Cardiac muscle cell (in vitro differentiated cells and primary cell): ENCODE measurements at regions not wholly inside any gene's neighbourhood (a gene's known extent, or its start where the extent isn't known, plus 50 kb on each side); places are given as distances from the start of the nearest gene placed in this dataset.

Source experiments
- DNase-seq, 2 donors: peaks; one replicate each; pipeline versions ENCODE4 v3.0.0 to v3.0.0-alpha.2; 2010 to 2017; ENCODE audit warnings: low read depth in 1 of 2, low spot score in 1 of 2
- H3K27ac ChIP-seq: fragments of 200-600 bp; sonication (generic); 2 replicates; pipeline ENCODE4 v1.5.1; 2016
- H3K27me3 ChIP-seq: fragments of 200-600 bp; sonication (generic); 2 replicates; pipeline ENCODE4 v1.6.0; 2016; ENCODE audit warnings: control low read depth
- H3K36me3 ChIP-seq: fragments of 200-600 bp; sonication (generic); 2 replicates; pipeline ENCODE4 v1.5.1; 2016; ENCODE audit warnings: control low read depth
- H3K4me1 ChIP-seq: fragments of 200-600 bp; sonication (generic); 2 replicates; pipeline ENCODE4 v1.8.1; 2017; ENCODE audit warnings: low read depth, mild to moderate bottlenecking, mixed run types
- H3K4me3 ChIP-seq: fragments of 200-600 bp; sonication (generic); 2 replicates; pipeline ENCODE4 v1.5.1; 2016; ENCODE audit warnings: mild to moderate bottlenecking
- H3K9me3 ChIP-seq: fragments of 200-600 bp; sonication (generic); 2 replicates; pipeline ENCODE4 v1.5.1; 2017; ENCODE audit warnings: low read depth, mild to moderate bottlenecking, control low read depth
- TF ChIP-seq, protein P1 (sequence below): IDR thresholded peaks from 2 replicates; pipeline ENCODE4 v1.5.1; 2012; ENCODE audit warnings: low read depth, mild to moderate bottlenecking, low read length

DNA sequence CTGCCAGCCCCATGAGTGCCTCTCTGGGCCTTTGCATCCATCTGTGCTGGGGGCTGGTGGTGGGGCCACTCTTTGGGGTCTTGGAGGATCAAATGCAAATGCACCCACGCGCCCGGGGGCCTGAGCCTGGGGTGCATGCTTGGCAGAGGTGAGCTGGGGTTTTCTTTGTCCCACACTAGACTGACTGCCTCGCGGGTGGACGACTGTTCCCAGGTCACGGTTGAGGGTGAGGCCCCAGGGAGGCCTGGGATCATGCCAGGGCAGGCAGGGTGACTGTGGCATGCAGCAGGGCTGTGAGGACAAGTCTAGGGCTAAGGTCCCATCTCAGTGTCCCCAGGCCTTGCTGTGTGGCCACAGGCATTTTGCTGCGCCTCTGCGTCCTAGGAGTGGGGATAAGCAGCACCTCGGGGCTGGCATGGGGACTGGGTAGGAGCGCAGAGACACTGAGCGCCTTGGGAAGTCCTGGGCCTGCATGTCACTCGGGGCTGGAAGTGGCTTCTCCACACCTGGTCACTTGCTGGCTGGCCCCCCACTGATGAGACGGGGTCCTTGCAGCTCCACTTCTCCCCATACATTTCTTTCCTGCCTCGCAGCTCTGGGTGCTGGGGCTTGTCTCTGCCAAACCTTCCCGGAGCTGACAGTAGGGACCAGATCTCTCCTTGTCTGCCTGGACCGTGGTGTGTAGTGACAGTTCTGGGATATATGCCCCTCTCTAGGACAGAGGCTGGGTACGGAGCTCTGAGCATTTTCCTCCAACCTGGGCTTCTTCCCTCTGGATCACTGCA lies 133.1 kb downstream of the CTTN start:
- peaks cover 4% of the 10 kb centered on the region for H3K4me1 ChIP-seq
- H3K4me3 ChIP-seq = no peak overlapping the region
- no peaks in the 10 kb centered on the region for H3K27me3 ChIP-seq
- TF ChIP-seq, protein P1, sequence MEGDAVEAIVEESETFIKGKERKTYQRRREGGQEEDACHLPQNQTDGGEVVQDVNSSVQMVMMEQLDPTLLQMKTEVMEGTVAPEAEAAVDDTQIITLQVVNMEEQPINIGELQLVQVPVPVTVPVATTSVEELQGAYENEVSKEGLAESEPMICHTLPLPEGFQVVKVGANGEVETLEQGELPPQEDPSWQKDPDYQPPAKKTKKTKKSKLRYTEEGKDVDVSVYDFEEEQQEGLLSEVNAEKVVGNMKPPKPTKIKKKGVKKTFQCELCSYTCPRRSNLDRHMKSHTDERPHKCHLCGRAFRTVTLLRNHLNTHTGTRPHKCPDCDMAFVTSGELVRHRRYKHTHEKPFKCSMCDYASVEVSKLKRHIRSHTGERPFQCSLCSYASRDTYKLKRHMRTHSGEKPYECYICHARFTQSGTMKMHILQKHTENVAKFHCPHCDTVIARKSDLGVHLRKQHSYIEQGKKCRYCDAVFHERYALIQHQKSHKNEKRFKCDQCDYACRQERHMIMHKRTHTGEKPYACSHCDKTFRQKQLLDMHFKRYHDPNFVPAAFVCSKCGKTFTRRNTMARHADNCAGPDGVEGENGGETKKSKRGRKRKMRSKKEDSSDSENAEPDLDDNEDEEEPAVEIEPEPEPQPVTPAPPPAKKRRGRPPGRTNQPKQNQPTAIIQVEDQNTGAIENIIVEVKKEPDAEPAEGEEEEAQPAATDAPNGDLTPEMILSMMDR = no peak
- H3K36me3 ChIP-seq = no peaks in the 10 kb centered on the region
- H3K27ac ChIP-seq = peak overlapping the region; percentile 55
- no peaks in the 10 kb centered on the region for H3K9me3 ChIP-seq
- no peak for DNase-seq

DNA sequence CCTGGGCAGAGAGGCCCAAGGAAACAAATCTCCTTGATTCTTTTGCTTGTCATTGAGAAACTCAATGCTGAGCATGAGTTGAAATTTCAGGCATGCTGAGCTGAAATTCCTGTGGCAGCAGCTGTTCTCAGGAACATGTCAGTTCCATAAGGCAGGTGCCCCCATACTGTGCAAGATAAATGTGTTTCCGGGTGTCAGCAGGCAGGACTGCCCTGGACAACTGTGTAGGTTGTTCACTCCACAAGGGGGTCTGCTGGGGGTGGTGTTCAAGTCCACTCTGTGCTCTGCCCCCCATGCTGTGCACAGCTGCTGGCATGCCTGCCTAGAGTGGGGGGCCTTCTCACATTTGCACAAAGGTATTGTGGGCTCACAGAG lies 133.7 kb downstream of the CTTN start:
- peak overlapping the region; percentile 55 for H3K27ac ChIP-seq
- TF ChIP-seq, protein P1 = no peak

DNA sequence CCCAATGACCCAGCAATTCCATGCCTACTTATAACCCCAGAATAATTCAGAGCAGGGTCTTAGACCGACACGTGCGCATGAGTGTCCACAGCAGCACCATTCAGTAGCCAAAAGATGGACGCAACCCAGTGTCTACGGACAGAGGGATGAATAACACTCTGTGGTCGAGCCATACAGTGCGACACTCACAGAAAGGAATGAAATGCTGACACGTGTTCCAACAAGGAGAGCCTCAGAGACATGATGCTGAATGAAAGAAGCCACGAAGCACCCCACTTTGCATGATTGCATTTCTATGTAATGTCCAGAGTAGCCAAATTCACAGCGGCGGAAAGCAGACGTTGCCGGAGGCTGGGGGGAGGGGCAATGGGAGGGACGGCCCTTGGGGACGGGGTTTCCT lies 134.4 kb downstream of the CTTN start:
- Histone ChIP-seq H3K4me3 (no peak overlapping the region), H3K36me3 (no peaks in the 10 kb centered on the region), H3K9me3 (no peaks in the 10 kb centered on the region), H3K27me3 (no peaks in the 10 kb centered on the region), H3K4me1 (no peaks in the 10 kb centered on the region), H3K27ac (no peak overlapping the region)
- TF ChIP-seq, protein P1 = no peak
- no peak for DNase-seq

More for the DNA sequence above, 133.7 kb downstream of the CTTN start:
- H3K36me3 ChIP-seq = no peaks in the 10 kb centered on the region
- no peaks in the 10 kb centered on the region for H3K9me3 ChIP-seq
- peaks cover 4% of the 10 kb centered on the region for H3K4me1 ChIP-seq
- H3K27me3 ChIP-seq = no peaks in the 10 kb centered on the region
- no peak overlapping the region for H3K4me3 ChIP-seq
- DNase-seq = peak in 1 of 2 donors; percentile 36

DNA sequence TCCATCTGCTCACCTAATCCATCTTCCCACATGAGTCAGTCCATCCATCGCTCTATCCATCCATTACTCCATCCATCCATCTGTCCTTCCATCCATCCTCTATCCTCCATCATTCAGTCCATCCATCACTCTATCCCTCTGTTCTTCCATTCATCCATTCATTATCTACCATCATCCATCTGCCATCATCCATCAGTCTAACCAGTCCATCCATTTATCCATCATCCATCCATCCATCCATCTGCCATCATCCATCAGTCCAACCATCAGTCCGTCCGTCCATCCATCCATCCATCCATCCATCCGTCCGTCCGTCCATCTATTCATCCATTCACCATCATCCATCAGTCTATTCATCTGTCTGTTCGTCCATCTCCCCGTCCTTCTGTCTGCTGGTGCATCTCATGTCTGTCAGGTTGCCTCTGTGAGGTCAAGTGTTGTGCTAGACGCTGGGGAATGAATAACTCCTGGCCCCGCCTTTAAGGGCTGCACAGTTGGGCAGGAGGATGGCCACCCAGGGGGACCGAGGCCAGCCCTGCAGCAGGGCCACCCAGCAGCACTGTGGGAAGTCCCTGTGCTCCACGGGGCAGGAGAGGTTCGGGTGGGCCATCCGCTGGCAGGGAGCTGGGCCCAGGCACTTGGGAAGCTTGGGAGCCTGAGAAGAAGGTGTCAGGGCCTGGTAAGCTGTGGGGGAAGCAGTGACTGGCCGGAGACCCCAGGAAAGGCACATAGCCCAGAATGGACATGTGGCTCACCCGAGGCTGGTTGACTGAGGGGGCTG lies 137.1 kb downstream of the CTTN start:
- no peak for DNase-seq
- Histone ChIP-seq H3K27me3 (no peaks in the 10 kb centered on the region), H3K9me3 (no peaks in the 10 kb centered on the region), H3K4me3 (no peak overlapping the region), H3K4me1 (no peaks in the 10 kb centered on the region), H3K27ac (no peak overlapping the region), H3K36me3 (no peaks in the 10 kb centered on the region)
- TF ChIP-seq, protein P1 = no peak

DNA sequence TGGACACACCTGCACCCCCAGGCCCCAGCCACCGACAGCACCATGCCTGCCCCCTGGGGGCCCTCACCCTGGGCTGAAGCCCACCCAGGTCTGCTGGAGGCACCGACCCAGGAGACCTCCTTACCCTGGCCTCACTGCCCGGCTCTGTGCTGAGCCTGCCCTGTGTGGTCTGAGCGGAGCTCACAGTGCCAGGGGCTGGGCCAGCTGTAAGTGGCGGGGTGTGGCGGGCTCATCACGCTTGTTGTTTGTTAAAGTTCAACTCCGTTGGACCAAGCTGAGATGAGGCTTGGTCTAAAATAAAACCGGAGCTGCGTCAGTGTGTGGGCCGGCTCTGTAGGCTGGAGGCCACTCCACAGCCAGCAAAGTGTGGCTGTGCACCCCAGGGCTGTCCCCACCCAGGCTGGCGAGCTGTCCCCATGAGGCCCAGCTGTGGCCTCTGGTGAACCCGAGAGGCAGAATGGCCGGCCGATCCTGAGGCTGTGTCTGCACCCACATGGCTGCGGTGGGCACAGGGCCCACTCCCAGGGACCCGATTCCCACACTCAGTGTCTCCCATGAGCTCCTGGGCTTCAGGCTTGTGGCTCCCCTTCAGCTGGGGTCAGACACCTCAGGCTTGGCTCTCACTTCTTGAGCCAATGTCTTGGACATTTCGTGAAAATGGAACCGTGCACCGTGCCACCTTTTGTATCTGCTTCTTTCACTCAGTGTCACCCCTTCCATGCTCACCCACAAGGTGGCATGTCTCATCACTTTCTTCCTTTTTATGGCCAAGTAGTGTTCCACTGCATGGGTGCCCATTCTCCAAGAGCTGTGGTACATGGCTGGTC lies 137.9 kb downstream of the CTTN start:
- Histone ChIP-seq H3K4me3 (no peak overlapping the region), H3K27ac (no peak overlapping the region), H3K4me1 (no peaks in the 10 kb centered on the region), H3K27me3 (no peaks in the 10 kb centered on the region), H3K36me3 (no peaks in the 10 kb centered on the region), H3K9me3 (no peaks in the 10 kb centered on the region)
- TF ChIP-seq, protein P1 = no peak
- no peak for DNase-seq
